Suprapubic skin (tissue), 4 donors: ENCODE measurements at regions not wholly inside any gene's neighbourhood (a gene's known extent, or its start where the extent isn't known, plus 50 kb on each side); places are given as distances from the start of the nearest gene placed in this dataset.

Experiments
- CTCF ChIP-seq, 2 donors: fragments of 200-600 bp in 1 of 2; fragments of 450-650 bp in 1 of 2; sonication (generic) in 1 of 2; IDR thresholded peaks; one replicate each; pipeline ENCODE4 v1.5.1; 2016 to 2019; ENCODE audit warnings: antibody characterized with exemption in 2 of 2, mild to moderate bottlenecking in 1 of 2, moderate library complexity in 1 of 2
- EP300 ChIP-seq: sonication (generic); formaldehyde crosslinking; IDR thresholded peaks from one replicate; pipeline ENCODE4 v1.6.1; 2017; ENCODE audit warnings: antibody characterized with exemption
- POLR2A ChIP-seq, 2 donors: fragments of 450-650 bp; IDR thresholded peaks; one replicate each; pipeline ENCODE4 v1.6.1; 2017; ENCODE audit warnings: antibody characterized with exemption in 2 of 2, mild to moderate bottlenecking in 2 of 2, moderate library complexity in 2 of 2
- POLR2AphosphoS5 ChIP-seq, 3 donors: sonication (generic); formaldehyde crosslinking; IDR thresholded peaks; one replicate each; pipeline ENCODE4 v1.6.1; 2017; ENCODE audit warnings: antibody characterized with exemption in 3 of 3

GRCh38 chr1:239164451-239165180, 221.8 kb upstream of the CHRM3 start:
- TF ChIP-seq CTCF (IDR thresholded peaks at IDR 0.05), result no peak
- TF ChIP-seq EP300, result no peak
- no peak for TF ChIP-seq POLR2A (IDR thresholded peaks at IDR 0.05)
- no peak for TF ChIP-seq POLR2AphosphoS5 (IDR thresholded peaks at IDR 0.05)
